Smooth muscle cell (in vitro differentiated cells): ENCODE measurements at regions not wholly inside any gene's neighbourhood (a gene's known extent, or its start where the extent isn't known, plus 50 kb on each side); places are given as distances from the start of the nearest gene placed in this dataset.

ENCODE experiments used
- DNase-seq: peaks from one replicate; lab custom pipeline; 2025; ENCODE audit not compliant: unreplicated experiment; lab: John Stamatoyannopoulos, UW
- H2AFZ ChIP-seq: fragments of 200-600 bp; sonication (generic); 2 replicates; pipeline ENCODE4 v1.6.0; 2016; ENCODE audit warnings: antibody characterized with exemption, low read depth, mild to moderate bottlenecking
- H3F3A ChIP-seq: fragments of 200-600 bp; sonication (generic); 2 replicates; pipeline ENCODE4 v1.6.0; 2017; ENCODE audit warnings: antibody characterized with exemption, low read depth
- H3K27ac ChIP-seq: fragments of 200-600 bp; sonication (generic); 2 replicates; pipeline ENCODE4 v1.5.1; 2016; ENCODE audit warnings: low read depth, mild to moderate bottlenecking
- H3K27me3 ChIP-seq: fragments of 200-600 bp; sonication (generic); 2 replicates; pipeline ENCODE4 v1.6.1; 2016; ENCODE audit warnings: low read depth, mild to moderate bottlenecking
- H3K36me3 ChIP-seq: fragments of 200-600 bp; sonication (generic); 2 replicates; pipeline ENCODE4 v1.5.1; 2016; ENCODE audit warnings: low read depth
- H3K4me1 ChIP-seq: fragments of 200-600 bp; sonication (generic); 2 replicates; pipeline ENCODE4 v1.5.1; 2016; ENCODE audit warnings: low read depth
- H3K4me2 ChIP-seq: fragments of 200-600 bp; sonication (generic); 2 replicates; pipeline ENCODE4 v1.6.0; 2016; ENCODE audit warnings: mild to moderate bottlenecking
- H3K4me3 ChIP-seq: fragments of 200-600 bp; sonication (generic); 2 replicates; pipeline ENCODE4 v1.5.1; 2016; ENCODE audit warnings: mild to moderate bottlenecking
- H3K79me2 ChIP-seq: fragments of 200-600 bp; sonication (generic); 2 replicates; pipeline ENCODE4 v1.6.0; 2016; ENCODE audit warnings: low read depth, mild to moderate bottlenecking
- H3K9ac ChIP-seq: fragments of 200-600 bp; sonication (generic); 2 replicates; pipeline ENCODE4 v1.6.0; 2016; ENCODE audit warnings: low read depth
- H3K9me3 ChIP-seq: fragments of 200-600 bp; sonication (generic); replicated peaks from 2 replicates; pipeline ENCODE4 v1.5.1; 2016; ENCODE audit warnings: low read depth
- H4K20me1 ChIP-seq: fragments of 200-600 bp; sonication (generic); 2 replicates; pipeline ENCODE4 v1.6.0; 2016; ENCODE audit warnings: low read depth
- CTCF ChIP-seq: fragments of 200-600 bp; sonication (generic); IDR thresholded peaks from 2 replicates; pipeline ENCODE4 v1.5.1; 2017; ENCODE audit warnings: borderline replicate concordance, mild to moderate bottlenecking, antibody characterized with exemption; ENCODE audit not compliant: insufficient read depth, poor library complexity, severe bottlenecking
- WGBS: methylation state at CpG from one replicate; pipeline ENCODE4 v1.1.7; 2016; ENCODE audit warnings: low lambda C conversion rate; 5-methylcytosine and 5-hydroxymethylcytosine counted together

- TF ChIP-seq CTCF: no peak
- Histone ChIP-seq H3K79me2 (no peaks in the 10 kb centered on the region), H3K4me1 (peaks cover 18% of the 10 kb centered on the region), H3K9me3 (no peaks in the 10 kb centered on the region), H3K4me3 (no peak overlapping the region), H3K9ac (no peak overlapping the region), H2AFZ (no peak overlapping the region), H3K36me3 (no peaks in the 10 kb centered on the region), H3F3A (peaks cover 28% of the 10 kb centered on the region), H3K4me2 (peak overlapping the region; percentile 30), H3K27me3 (no peaks in the 10 kb centered on the region), H3K27ac (peak overlapping the region; percentile 76), H4K20me1 (no peaks in the 10 kb centered on the region)
- DNase-seq: no peak
- 56% methylated on average over 9 of the region's 9 CpGs for WGBS
Observed at GRCh38 chr1:8115769-8116167, 89.7 kb upstream of the ERRFI1 start.

- WGBS: 89% methylated on average over 10 of the region's 10 CpGs
- no peak overlapping the region for H3K4me2 ChIP-seq
- DNase-seq: no peak
Observed at GRCh38 chr1:8115031-8115768, 89.1 kb upstream of the ERRFI1 start.

GRCh38 chr1:8113262-8114220 is 87.4 kb upstream of the ERRFI1 start:
- WGBS: 59% methylated on average over 17 of the region's 17 CpGs
- peaks cover 12% of the 10 kb centered on the region for H3K4me1 ChIP-seq
- H3K79me2 ChIP-seq: no peaks in the 10 kb centered on the region
- no peak overlapping the region for H3K4me3 ChIP-seq
- H4K20me1 ChIP-seq: no peaks in the 10 kb centered on the region
- H3K36me3 ChIP-seq: no peaks in the 10 kb centered on the region
- peak overlapping the region; percentile 26 for H3K27ac ChIP-seq
- H3K27me3 ChIP-seq: no peaks in the 10 kb centered on the region
- no peak for DNase-seq
- H3K4me2 ChIP-seq: peak overlapping the region; percentile 3
- H3F3A ChIP-seq: peaks cover 16% of the 10 kb centered on the region
- peak overlapping the region; percentile 65 for H2AFZ ChIP-seq
- H3K9ac ChIP-seq: no peak overlapping the region
- no peaks in the 10 kb centered on the region for H3K9me3 ChIP-seq
- no peak for TF ChIP-seq CTCF

More at GRCh38 chr1:8115031-8115768, 89.1 kb upstream of the ERRFI1 start:
- Histone ChIP-seq H4K20me1 (no peaks in the 10 kb centered on the region), H3K79me2 (no peaks in the 10 kb centered on the region), H3K36me3 (no peaks in the 10 kb centered on the region), H3K4me3 (no peak overlapping the region), H3K27me3 (no peaks in the 10 kb centered on the region), H2AFZ (no peak overlapping the region), H3K27ac (peak overlapping the region; percentile 76), H3K9ac (no peak overlapping the region), H3F3A (peaks cover 22% of the 10 kb centered on the region), H3K9me3 (no peaks in the 10 kb centered on the region), H3K4me1 (peaks cover 12% of the 10 kb centered on the region)
- no peak for TF ChIP-seq CTCF
